HepG2 (cell line): ENCODE measurements at regions not wholly inside any gene's neighbourhood (a gene's known extent, or its start where the extent isn't known, plus 50 kb on each side); places are given as distances from the start of the nearest gene placed in this dataset.

Experiments used
- ATAC-seq: fragments of 200-7000 bp; cut with Tn5 transposase; 3 replicates; pipeline ENCODE4 v1.9.1; 2020; ENCODE audit warnings: mild to moderate bottlenecking, moderate library complexity
- BruUV-seq: library from RNA; stranded (reverse); fragments of 400-500 nt; replicated peaks from 2 replicates; lab custom pipeline; 2021; lab: Mats Ljungman, UMichigan
- CTCF ChIA-PET: fragments of 300-600 bp; formaldehyde crosslinking; extraction: SDS; loops from one replicate; lab custom pipeline; 2021; ENCODE audit warnings: low total read pairs, inconsistent platforms, low intra/inter-chr PET ratio; lab: Yijun Ruan, JAX
- POLR2A ChIA-PET: fragments of 350-600 bp; sonication (Branson Sonifier 250); formaldehyde crosslinking; loops from one replicate; lab custom pipeline; 2020; ENCODE audit warnings: antibody characterized with exemption, inconsistent platforms; lab: Yijun Ruan, JAX
- DNase-seq: peaks from one replicate; pipeline ENCODE4 v3.0.0-alpha.2; 2015; ENCODE audit warnings: low spot score
- FAIRE-seq: peaks from 3 replicates; lab custom pipeline; 2011; peaks lifted over from hg19 to GRCh38; lab: Jason Lieb, UNC
- H2AFZ ChIP-seq: one replicate; pipeline ENCODE4 v1.6.1; 2011; ENCODE audit warnings: low read length, inconsistent platforms
- H3K27ac ChIP-seq: fragments of 300-600 bp; 3 replicates; pipeline ENCODE4 v1.8.0; 2011; ENCODE audit warnings: mixed run types, mild to moderate bottlenecking, mixed read lengths, low read length, inconsistent platforms; ENCODE audit not compliant: insufficient read depth; ENCODE audit errors: extremely low read length
- H3K27me3 ChIP-seq, 2 experiments: fragments of 200-600 bp in 1 of 2; 2 replicates in 1 of 2; 3 replicates in 1 of 2; pipeline versions ENCODE4 v1.6.0 to v1.8.0; 2011; ENCODE audit warnings: low read length in 2 of 2, mild to moderate bottlenecking in 2 of 2, moderate library complexity in 2 of 2, inconsistent platforms in 1 of 2; ENCODE audit not compliant: insufficient read depth in 2 of 2, control insufficient read depth in 1 of 2
- H3K36me3 ChIP-seq, 2 experiments: fragments of 200-600 bp in 1 of 2; replicated peaks in 1 of 2; 2 replicates in 1 of 2; 3 replicates in 1 of 2; pipeline versions ENCODE4 v1.5.1 to v1.8.0; 2011; ENCODE audit warnings: low read length in 2 of 2, inconsistent platforms in 1 of 2; ENCODE audit not compliant: insufficient read depth in 2 of 2, control insufficient read depth in 1 of 2
- H3K4me1 ChIP-seq: 2 replicates; pipeline ENCODE4 v1.5.1; 2012; ENCODE audit warnings: low read length, inconsistent platforms; ENCODE audit not compliant: insufficient read depth
- H3K4me2 ChIP-seq: 2 replicates; pipeline ENCODE4 v1.6.0; 2011; ENCODE audit warnings: low read depth, low read length, inconsistent platforms
- H3K4me3 ChIP-seq, 3 experiments: fragments of 200-600 bp in 1 of 3; sonication (generic), shearing (Covaris generic) in 1 of 3; replicated peaks in 1 of 3; 2 replicates each; pipeline ENCODE4 v1.5.1; 2011 to 2016; ENCODE audit warnings: low read length in 3 of 3, inconsistent platforms in 2 of 3, low read depth in 2 of 3, mild to moderate bottlenecking in 2 of 3, control low read depth in 1 of 3, mixed read lengths in 1 of 3; ENCODE audit not compliant: insufficient read depth in 1 of 3
- H3K79me2 ChIP-seq: one replicate; pipeline ENCODE4 v1.6.1; 2011; ENCODE audit warnings: low read length, inconsistent platforms; ENCODE audit not compliant: insufficient read depth
- H3K9ac ChIP-seq: 2 replicates; pipeline ENCODE4 v1.6.0; 2011; ENCODE audit warnings: mild to moderate bottlenecking, low read depth, low read length, inconsistent platforms; ENCODE audit not compliant: insufficient read depth
- H3K9me3 ChIP-seq: 2 replicates; pipeline ENCODE4 v1.5.1; 2012; ENCODE audit warnings: mild to moderate bottlenecking, low read length
- H4K20me1 ChIP-seq: 2 replicates; pipeline ENCODE4 v1.6.0; 2011; ENCODE audit warnings: inconsistent platforms, mild to moderate bottlenecking, low read length, moderate library complexity; ENCODE audit not compliant: insufficient read depth
- ARNT2 ChIP-seq: sonication (generic); formaldehyde crosslinking; IDR thresholded peaks from 2 replicates; pipeline ENCODE4 v1.8.0; 2022; ENCODE audit warnings: mild to moderate bottlenecking, low read depth, missing genetic modification reagents, moderate library complexity
- CEBPB ChIP-seq: IDR thresholded peaks from 2 replicates; pipeline ENCODE4 v1.6.1; 2011; ENCODE audit warnings: low read depth, low read length, improper control_type of control experiment, borderline replicate concordance
- CEBPZ ChIP-seq: IDR thresholded peaks from 2 replicates; pipeline ENCODE4 v1.6.1; 2012; ENCODE audit warnings: low read length, improper control_type of control experiment
- ETV5 ChIP-seq: IDR thresholded peaks from 2 replicates; pipeline ENCODE4 v1.6.1; 2018; ENCODE audit warnings: missing biosample characterization, missing genetic modification reagents, inconsistent platforms, borderline replicate concordance
- JUNB ChIP-seq: sonication (generic); formaldehyde crosslinking; IDR thresholded peaks from 2 replicates; pipeline ENCODE4 v1.8.0; 2022; ENCODE audit warnings: missing genetic modification reagents, mild to moderate bottlenecking, borderline replicate concordance
- SP5 ChIP-seq: IDR thresholded peaks from 2 replicates; pipeline ENCODE4 v1.6.1; 2016; ENCODE audit warnings: low read depth, borderline replicate concordance
- SRF ChIP-seq: IDR thresholded peaks from 2 replicates; pipeline ENCODE4 v1.6.1; 2011; ENCODE audit warnings: mild to moderate bottlenecking, low read depth, low read length, moderate library complexity
- ZBTB14 ChIP-seq: sonication (generic); formaldehyde crosslinking; IDR thresholded peaks from 2 replicates; pipeline ENCODE4 v1.4.0; 2020; ENCODE audit warnings: missing genetic modification reagents
- ZKSCAN1 ChIP-seq: fragments of 150-350 bp; IDR thresholded peaks from 2 replicates; pipeline ENCODE4 v1.6.1; 2014; ENCODE audit warnings: low read length
- ZNF572 ChIP-seq: sonication (generic); formaldehyde crosslinking; IDR thresholded peaks from 2 replicates; pipeline ENCODE4 v1.5.1; 2020; ENCODE audit warnings: mild to moderate bottlenecking, missing genetic modification reagents
- ZNF737 ChIP-seq: sonication (generic); formaldehyde crosslinking; IDR thresholded peaks from 2 replicates; pipeline ENCODE4 v1.5.0; 2020; ENCODE audit warnings: missing genetic modification reagents, mild to moderate bottlenecking, borderline replicate concordance
- WGBS: methylation state at CpG from one replicate; pipeline ENCODE4 v1.1.6; 2017; ENCODE audit warnings: low lambda C conversion rate; 5-methylcytosine and 5-hydroxymethylcytosine counted together
- in situ Hi-C: cut with HindIII; loops from 2 replicates; pipeline ENCODE4 v1.10.0; 2017; ENCODE audit warnings: low pct_unique_long_range_greater_than_20kb; ENCODE audit not compliant: extremely low pct_ligation_motif_present
- intact Hi-C: fragments of 100-400 bp; cut with micrococcal nuclease; formaldehyde crosslinking; loops from one replicate; pipeline ENCODE4 v1.10.0; 2022; ENCODE audit not compliant: unreplicated experiment
- TF ChIP-seq, protein P1 (sequence below): sonication (generic); formaldehyde crosslinking; IDR thresholded peaks from 2 replicates; pipeline ENCODE4 v1.8.0; 2022; ENCODE audit warnings: low read depth, missing genetic modification reagents

DNA sequence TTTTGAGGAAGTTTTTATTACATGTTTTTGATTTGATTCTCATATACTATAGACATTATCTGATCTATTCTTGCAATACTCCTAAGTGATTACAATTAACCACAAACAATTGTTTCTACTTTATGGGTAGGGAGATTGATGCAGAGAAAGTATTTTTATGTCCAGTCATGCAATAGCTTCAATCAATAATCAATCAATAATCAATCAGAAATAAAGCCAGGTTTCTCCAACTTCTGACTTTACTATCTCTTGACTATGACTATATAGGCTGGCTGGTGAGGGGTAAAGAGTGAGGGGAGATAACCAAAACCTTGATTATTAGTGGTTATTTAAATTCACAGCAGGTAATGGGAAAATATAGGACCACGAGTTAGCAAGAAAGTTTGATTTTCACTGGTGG, 85.9 kb downstream of the HPGD start:
- no peaks in the 10 kb centered on the region for H3K4me1 ChIP-seq
- intact Hi-C loops (no loop called here), in situ Hi-C loops (no loop called here)
- no peaks in the 10 kb centered on the region; the same call in 1 of the 2 replicates for H3K9me3 ChIP-seq
- no peaks in the 10 kb centered on the region for H3K79me2 ChIP-seq
- no TSS peak for BruUV-seq
- DNase-seq (no peak), ATAC-seq (no peak), FAIRE-seq (no peak)
- H4K20me1 ChIP-seq, result no peaks in the 10 kb centered on the region
- no peak overlapping the region for H2AFZ ChIP-seq
- H3K9ac ChIP-seq, result no peak overlapping the region
- ChIA-PET CTCF (no interaction called here), POLR2A (no interaction called here)
- no peak overlapping the region for H3K4me2 ChIP-seq
- no peak overlapping the region for H3K27ac ChIP-seq
- no peaks in the 10 kb centered on the region for H3K36me3 ChIP-seq
- H3K27me3 ChIP-seq, result no peaks in the 10 kb centered on the region
- 0% methylated on average over 1 of the region's 1 CpG for WGBS
- H3K4me3 ChIP-seq, result no peak overlapping the region
- TF ChIP-seq ZNF572, result no peak
- no peak for TF ChIP-seq JUNB (CRISPR knock-in tag)
- no peak for TF ChIP-seq ZNF737 (CRISPR knock-in tag)

DNA sequence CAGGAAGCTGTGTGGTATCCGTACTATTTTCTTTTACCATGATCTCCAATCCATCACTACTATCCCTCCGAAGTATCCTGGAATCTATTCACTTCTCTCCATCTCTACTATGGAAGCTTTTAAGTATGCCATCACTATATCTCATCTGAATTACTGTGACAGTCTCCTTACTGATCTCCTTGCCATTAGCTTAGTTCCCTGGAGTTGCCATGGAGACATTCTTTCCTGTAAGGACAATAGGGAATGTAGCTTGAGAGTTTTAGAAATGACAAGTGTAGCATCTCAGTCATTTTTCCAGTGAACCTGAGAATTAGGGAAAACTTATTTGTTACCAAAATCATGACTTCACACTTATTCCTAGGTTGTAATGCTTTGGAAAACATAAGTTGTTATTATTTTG, 86.3 kb downstream of the HPGD start:
- in situ Hi-C loops, result no loop called here
- CTCF ChIA-PET, result no interaction called here
- no peak overlapping the region for H3K4me2 ChIP-seq
- DNase-seq (no peak), ATAC-seq (no peak), FAIRE-seq (no peak)
- WGBS, result 35% methylated on average over 2 of the region's 2 CpGs
- intact Hi-C loops, result no loop called here
- no TSS peak for BruUV-seq
- H2AFZ ChIP-seq, result no peak overlapping the region
- H3K9me3 ChIP-seq, result no peaks in the 10 kb centered on the region; the same call in 1 of the 2 replicates
- H3K9ac ChIP-seq, result no peak overlapping the region
- H3K27me3 ChIP-seq, result no peaks in the 10 kb centered on the region
- H3K27ac ChIP-seq, result no peak overlapping the region
- H3K4me1 ChIP-seq, result no peaks in the 10 kb centered on the region
- no peaks in the 10 kb centered on the region for H3K36me3 ChIP-seq
- no peak overlapping the region for H3K4me3 ChIP-seq
- no peaks in the 10 kb centered on the region for H4K20me1 ChIP-seq
- no peaks in the 10 kb centered on the region for H3K79me2 ChIP-seq
- POLR2A ChIA-PET, result no interaction called here
- TF ChIP-seq, protein P1, sequence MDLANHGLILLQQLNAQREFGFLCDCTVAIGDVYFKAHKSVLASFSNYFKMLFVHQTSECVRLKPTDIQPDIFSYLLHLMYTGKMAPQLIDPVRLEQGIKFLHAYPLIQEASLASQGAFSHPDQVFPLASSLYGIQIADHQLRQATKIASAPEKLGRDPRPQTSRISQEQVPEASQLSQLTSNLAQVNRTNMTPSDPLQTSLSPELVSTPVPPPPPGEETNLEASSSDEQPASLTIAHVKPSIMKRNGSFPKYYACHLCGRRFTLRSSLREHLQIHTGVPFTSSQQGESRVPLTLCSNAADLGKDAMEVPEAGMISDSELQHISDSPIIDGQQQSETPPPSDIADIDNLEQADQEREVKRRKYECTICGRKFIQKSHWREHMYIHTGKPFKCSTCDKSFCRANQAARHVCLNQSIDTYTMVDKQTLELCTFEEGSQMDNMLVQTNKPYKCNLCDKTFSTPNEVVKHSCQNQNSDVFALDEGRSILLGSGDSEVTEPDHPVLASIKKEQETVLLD (CRISPR knock-in tag), result no peak
- TF ChIP-seq ZNF737 (CRISPR knock-in tag) (no peak), CEBPB (no peak), ZKSCAN1 (no peak), ARNT2 (CRISPR knock-in tag) (no peak), ZBTB14 (CRISPR knock-in tag) (no peak), SRF (no peak), CEBPZ (no peak), SP5 (CRISPR knock-in tag) (no peak), ETV5 (CRISPR knock-in tag) (no peak)
